GM18909 (cell line): ENCODE measurements at regions not wholly inside any gene's neighbourhood (a gene's known extent, or its start where the extent isn't known, plus 50 kb on each side); places are given as distances from the start of the nearest gene placed in this dataset.
"Not testable (repeated sequence)": the region's sequence is repeated elsewhere in the genome, so short reads cannot be mapped to it uniquely, and the experiment has no call there.

ENCODE experiments used
- ATAC-seq: cut with Tn5 transposase; IDR thresholded peaks from one replicate; pipeline ENCODE4 v1.9.1; 2021; ENCODE audit warnings: mild to moderate bottlenecking; ENCODE audit not compliant: unreplicated experiment, poor library complexity

GRCh38 chr10:81309041-81309552 lies 565.9 kb upstream of the NRG3 start:
- no peak for ATAC-seq

GRCh38 chr10:81314471-81314870 lies 560.5 kb upstream of the NRG3 start:
- ATAC-seq, result no peak

- no peak for ATAC-seq
Observed at GRCh38 chr10:81315026-81315425, 560.0 kb upstream of the NRG3 start.

GRCh38 chr10:81348003-81348402 lies 527.0 kb upstream of the NRG3 start:
- no peak for ATAC-seq

DNA sequence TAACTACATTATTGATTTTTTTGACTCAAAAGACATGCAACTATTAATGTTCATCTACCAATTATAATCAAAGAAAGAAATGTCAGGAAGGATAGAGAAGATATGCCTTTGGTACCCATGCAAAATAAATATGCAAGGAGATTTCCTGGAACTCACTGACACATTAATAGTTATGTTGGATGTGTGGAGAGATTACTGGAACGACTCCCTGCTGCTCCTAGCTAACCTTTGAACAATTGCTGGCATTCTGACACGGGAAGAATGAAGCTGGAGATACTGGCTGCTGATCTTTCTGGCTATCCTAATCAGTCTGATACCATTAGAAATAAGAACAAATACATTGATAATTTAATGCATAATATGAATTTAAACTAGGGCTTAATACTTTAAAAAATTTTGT lies 507.9 kb upstream of the NRG3 start:
- no peak for ATAC-seq

DNA sequence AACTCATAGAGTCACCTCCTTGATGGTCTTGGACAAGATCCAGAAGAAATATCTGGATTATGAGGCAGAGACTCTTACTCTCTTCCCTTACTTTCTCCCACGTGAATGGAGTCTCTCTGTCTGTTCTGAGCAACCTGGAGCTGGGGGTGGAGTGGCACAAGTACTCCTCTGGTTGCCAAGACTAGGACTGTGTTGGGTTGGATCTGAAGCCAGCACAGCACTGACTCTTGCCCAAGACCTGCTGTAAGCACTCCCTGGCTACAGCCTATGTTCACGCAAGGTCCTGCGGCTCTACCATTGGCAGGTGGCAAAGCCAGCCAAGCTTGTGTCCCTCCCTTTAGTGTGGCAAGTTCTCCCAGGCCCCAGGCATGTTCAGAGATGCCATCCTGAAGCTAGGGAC lies 488.2 kb upstream of the NRG3 start:
- no peak for ATAC-seq

DNA sequence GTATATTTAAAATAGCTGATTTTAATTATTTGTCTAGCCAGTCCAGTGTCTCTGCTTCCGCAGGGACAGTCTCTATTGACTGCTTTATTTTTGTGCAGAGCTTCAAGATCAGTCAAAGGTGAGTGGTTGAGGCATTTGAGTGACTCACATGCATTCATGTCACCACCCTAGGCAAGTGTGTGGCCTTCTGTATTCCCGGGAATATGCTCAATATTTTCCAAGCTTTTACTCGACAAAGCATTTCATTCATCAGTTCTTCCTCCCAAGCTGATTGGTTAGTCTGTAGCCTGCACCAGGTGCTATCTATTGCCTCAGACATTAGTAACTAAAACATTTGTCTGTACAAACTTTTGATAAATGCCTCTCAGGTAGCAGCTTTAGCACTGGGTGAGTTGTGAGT lies 471.5 kb upstream of the NRG3 start:
- ATAC-seq, result no peak

GRCh38 chr10:81405399-81405798 lies 469.6 kb upstream of the NRG3 start:
- no peak for ATAC-seq

GRCh38 chr10:81414038-81414437 lies 461.0 kb upstream of the NRG3 start:
- no peak for ATAC-seq

DNA sequence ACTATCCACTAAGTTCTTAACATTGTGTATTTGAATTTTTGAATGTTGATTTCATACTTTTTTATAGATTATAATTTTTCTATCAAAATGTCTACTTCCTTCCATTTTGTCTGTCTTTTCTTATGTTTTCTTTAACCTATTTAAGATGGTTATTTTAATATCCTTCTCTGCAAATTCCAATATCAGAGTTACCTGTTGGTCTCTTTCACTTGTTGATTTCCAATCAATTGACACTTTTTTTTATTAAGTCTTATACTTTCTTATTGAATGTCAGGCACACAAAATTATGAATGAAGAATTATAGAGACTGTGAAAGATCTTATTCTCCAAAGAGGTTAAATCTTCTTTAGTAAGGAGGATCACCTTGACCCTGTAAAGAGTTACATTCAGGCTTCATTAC lies 448.3 kb upstream of the NRG3 start:
- no peak for ATAC-seq

DNA sequence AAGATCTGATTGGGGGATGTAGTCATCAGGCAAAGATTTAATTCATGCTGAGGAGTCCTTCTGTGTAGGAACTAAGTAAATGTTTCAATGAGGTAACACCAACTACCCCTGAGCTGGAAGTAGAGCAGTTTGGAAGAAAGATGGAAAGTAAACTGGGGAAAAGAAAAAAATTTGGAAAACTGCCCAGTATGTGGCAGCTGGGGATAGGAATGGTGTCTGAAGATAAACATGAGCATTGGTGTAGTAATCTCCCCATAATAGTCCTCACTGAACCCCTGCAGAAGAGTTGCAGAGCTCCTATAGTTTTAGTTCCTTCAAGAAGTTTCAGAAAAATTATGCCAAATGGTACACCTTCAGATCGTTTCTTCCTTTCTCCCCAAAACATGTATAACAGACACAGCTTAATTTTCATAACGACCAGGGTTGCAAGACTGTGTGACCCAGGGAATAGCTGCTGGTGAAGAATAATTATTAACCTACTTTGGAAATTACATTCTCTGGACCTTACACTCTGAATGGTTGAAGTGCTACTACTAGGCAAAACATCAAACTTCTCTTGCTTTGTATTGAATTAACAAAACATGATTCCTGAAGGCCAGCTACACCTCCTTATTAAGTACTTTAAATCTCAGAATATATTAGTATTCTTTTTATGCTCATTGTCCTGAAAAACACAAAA lies 446.4 kb upstream of the NRG3 start:
- no peak for ATAC-seq

DNA sequence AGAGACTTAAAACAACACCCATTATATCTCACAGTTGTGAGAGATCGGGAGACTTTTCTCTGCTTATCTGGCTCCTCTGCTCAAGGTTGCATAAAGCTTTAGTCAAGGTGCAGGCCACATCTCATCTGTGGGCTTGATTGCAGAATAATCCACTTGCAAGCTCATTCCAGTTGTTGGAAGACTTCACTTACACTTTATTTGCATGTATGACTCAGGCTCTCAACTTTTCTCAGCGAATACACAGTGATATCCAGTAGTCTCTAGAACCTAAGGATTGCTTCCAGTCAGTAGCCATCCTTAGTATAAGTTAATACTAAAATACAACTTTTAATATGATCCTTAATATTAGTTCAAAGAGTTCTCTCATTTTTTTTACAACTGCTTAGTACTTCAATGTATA lies 435.5 kb upstream of the NRG3 start:
- ATAC-seq, result no peak

GRCh38 chr10:81441624-81442023 lies 433.4 kb upstream of the NRG3 start:
- ATAC-seq, result not testable (repeated sequence)

- no peak for ATAC-seq
Observed at GRCh38 chr10:81444242-81444929, 430.6 kb upstream of the NRG3 start.

DNA sequence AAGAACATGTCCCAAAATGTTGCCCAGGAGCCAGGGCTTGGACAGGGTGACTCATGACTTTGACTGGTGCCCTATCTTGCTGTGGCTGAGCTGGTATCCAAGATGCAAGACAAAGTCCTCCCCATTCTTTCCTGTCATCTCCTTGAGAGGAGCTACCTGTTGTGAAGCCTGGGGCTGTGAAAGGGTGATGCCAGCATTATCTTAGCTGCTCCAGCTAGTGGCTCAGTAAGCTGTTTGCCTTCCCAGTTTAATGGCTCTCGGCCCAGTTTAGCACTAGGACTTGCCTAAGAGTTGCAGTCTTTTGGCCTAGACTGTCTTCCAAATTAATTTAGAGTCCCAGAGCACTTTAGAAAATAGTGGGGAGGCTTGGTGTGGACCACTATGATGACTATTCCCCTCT lies 424.3 kb upstream of the NRG3 start:
- ATAC-seq, result no peak

GRCh38 chr10:81472927-81473470 lies 402.0 kb upstream of the NRG3 start:
- ATAC-seq, result no peak

DNA sequence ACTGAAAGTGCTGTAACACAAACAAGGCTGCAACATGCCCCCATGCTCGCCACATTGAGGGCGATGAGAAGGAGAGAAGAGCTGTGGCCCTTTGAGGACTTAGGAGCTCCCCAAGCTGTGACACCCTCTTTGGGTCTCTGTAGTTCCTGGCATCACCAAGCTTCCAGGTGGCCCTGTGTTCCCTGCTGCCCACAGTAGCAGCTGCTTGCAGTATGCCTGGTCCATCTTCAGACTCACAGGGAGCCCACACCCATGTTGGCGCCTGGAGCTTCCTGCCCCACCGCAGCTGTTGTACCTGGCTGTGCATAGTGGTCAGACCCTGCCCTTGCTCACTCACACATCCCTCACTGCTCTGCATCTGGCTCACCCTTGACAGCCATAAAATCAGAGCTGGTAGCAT lies 401.2 kb upstream of the NRG3 start:
- ATAC-seq, result no peak

DNA sequence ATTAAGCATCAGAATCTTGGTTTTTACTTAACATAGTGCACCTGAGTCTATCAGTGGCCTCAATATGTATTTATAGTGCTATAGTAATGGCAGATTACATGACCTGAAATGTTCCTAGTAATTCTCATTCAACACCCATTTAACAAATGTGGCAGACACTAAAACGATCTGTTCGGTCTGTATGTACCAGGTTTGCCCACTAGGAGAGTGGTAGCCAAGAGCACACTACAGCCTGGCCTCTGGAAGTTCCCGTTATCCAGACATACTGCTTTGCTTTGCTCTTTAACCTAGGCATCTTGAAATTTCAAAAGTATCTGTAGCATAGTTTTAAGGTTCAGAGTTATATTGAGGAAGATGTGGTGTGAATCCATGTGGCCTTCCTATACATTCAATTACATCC lies 395.7 kb upstream of the NRG3 start:
- ATAC-seq, result no peak

DNA sequence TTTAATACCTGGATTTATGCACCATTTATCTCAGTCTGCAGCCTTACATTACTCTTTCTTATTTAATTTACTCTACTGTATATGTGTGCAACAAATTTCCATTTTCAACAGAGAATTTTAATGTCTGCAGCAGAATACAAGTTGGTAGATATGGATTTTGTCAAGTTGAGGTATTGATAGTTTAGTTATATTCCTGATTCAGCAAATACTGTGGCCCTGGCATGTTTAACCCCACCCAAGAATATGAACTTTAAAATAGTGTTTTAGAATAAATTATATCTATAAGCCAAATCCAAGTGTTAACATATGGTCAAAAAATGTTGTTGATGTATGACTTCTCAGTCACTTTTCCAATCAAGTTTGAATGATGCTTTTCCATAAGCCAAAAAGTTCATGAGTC lies 378.4 kb upstream of the NRG3 start:
- no peak for ATAC-seq

GRCh38 chr10:81498011-81498551 lies 376.9 kb upstream of the NRG3 start:
- no peak for ATAC-seq

DNA sequence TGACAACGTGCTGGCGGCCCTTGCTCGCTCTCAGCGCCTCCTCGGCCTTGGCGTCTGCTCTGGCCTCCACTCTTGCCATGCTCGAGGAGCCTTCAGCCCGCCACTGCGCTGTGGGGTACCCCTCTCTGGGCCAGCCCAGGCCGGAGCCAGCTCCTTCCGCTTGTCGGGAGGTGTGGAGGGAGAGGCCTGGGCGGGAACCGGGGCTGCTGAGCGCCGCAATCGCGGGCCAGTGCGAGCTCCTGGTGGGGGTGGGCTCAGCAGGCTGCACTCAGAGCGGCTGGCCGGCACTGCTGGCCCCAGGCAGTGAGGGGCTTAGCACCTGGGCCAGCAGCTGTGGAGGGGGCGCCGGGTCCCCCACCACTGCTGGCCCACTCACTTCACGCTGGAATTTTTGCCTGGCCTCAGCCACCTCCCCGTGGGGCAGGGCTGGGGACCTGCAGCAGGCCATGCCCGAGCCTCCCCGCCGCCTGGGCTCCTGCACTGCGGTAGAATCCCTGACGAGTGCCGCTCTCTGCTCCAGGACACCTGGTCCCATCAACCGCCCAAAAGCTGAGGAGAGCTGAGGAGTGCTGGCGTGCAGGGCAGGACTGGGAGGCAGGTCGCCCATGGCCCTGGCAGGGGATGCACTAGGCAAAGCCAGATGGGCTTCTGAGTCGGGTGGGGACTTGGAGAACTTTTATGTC lies 372.2 kb upstream of the NRG3 start:
- ATAC-seq, result no peak
